ENCODE measurements at regions not wholly inside any gene's neighbourhood (a gene's known extent, or its start where the extent isn't known, plus 50 kb on each side); places are given as distances from the start of the nearest gene placed in this dataset.

- TF ChIP-seq CTCF (IDR thresholded peaks at IDR 0.05; ENCODE audit: poor library complexity) (no peak), EZH2 (IDR thresholded peaks at IDR 0.05; ENCODE audit: borderline replicate concordance) (no peak)
Observed at GRCh38 chr6:88220493-88220892, 54.3 kb upstream of the CNR1 start.
